IMR-90 (cell line): ENCODE measurements at regions not wholly inside any gene's neighbourhood (a gene's known extent, or its start where the extent isn't known, plus 50 kb on each side); places are given as distances from the start of the nearest gene placed in this dataset.

Experiments used
- ATAC-seq: fragments of 200-7000 bp; cut with Tn5 transposase; 2 replicates; pipeline ENCODE4 v1.9.1; 2020; ENCODE audit warnings: low read depth, mild to moderate bottlenecking, moderate library complexity
- BruUV-seq: library from RNA; stranded (reverse); fragments of 400-500 nt; replicated peaks from 2 replicates; lab custom pipeline; 2021; lab: Mats Ljungman, UMichigan
- CTCF ChIA-PET: fragments of 300-600 bp; formaldehyde crosslinking; extraction: SDS; loops from one replicate; lab custom pipeline; 2021; ENCODE audit warnings: antibody characterized with exemption; lab: Yijun Ruan, JAX
- POLR2A ChIA-PET: fragments of 300-600 bp; sonication (Branson Sonifier 250); formaldehyde crosslinking; loops from one replicate; lab custom pipeline; 2022; ENCODE audit warnings: antibody characterized with exemption; ENCODE audit not compliant: unreplicated experiment; lab: Charles Lee
- DNase-seq: peaks from one replicate; pipeline ENCODE4 v3.0.0; 2013
- H2AFZ ChIP-seq: replicated peaks from 2 replicates; pipeline ENCODE3; 2013; ENCODE audit warnings: low read length, mild to moderate bottlenecking; ENCODE audit not compliant: poor library complexity
- H2AK5ac ChIP-seq: 2 replicates; pipeline ENCODE4 v1.6.1; 2013; ENCODE audit warnings: low read depth, low read length, inconsistent platforms
- H2AK9ac ChIP-seq: replicated peaks from 2 replicates; pipeline ENCODE3; 2013; ENCODE audit warnings: mild to moderate bottlenecking, low read depth, low read length, moderate library complexity; ENCODE audit not compliant: poor library complexity
- H2BK120ac ChIP-seq: 2 replicates; pipeline ENCODE4 v1.6.1; 2013; ENCODE audit warnings: low read depth, low read length, inconsistent platforms
- H2BK15ac ChIP-seq: 3 replicates; pipeline ENCODE4 v1.6.1; 2013; ENCODE audit warnings: low read depth, low read length, inconsistent platforms
- H2BK20ac ChIP-seq: 2 replicates; pipeline ENCODE4 v1.6.1; 2013; ENCODE audit warnings: low read depth, mild to moderate bottlenecking, inconsistent platforms, low read length, moderate library complexity
- H2BK5ac ChIP-seq: 2 replicates; pipeline ENCODE4 v1.6.1; 2013; ENCODE audit warnings: mild to moderate bottlenecking, low read depth, low read length, inconsistent platforms; ENCODE audit not compliant: poor library complexity, severe bottlenecking
- H3K14ac ChIP-seq: replicated peaks from 2 replicates; pipeline ENCODE4 v1.6.1; 2013; ENCODE audit warnings: low read depth, low read length, inconsistent platforms
- H3K18ac ChIP-seq: 2 replicates; pipeline ENCODE4 v1.6.1; 2013; ENCODE audit warnings: low read depth, low read length, control low read depth
- H3K23ac ChIP-seq: 2 replicates; pipeline ENCODE4 v1.6.1; 2013; ENCODE audit warnings: low read depth, low read length, inconsistent platforms
- H3K27ac ChIP-seq: 2 replicates; pipeline ENCODE4 v1.5.1; 2013; ENCODE audit warnings: mild to moderate bottlenecking, control low read depth, low read length; ENCODE audit not compliant: insufficient read depth
- H3K27me3 ChIP-seq: 2 replicates; pipeline ENCODE4 v1.6.1; 2013; ENCODE audit warnings: low read length; ENCODE audit not compliant: control insufficient read depth, insufficient read depth
- H3K36me3 ChIP-seq: 2 replicates; pipeline ENCODE4 v1.6.1; 2013; ENCODE audit warnings: low read length, mixed read lengths; ENCODE audit not compliant: control insufficient read depth, insufficient read depth
- H3K4ac ChIP-seq: 2 replicates; pipeline ENCODE4 v1.6.1; 2013; ENCODE audit warnings: low read depth, low read length, inconsistent platforms
- H3K4me1 ChIP-seq: 2 replicates; pipeline ENCODE4 v1.6.1; 2013; ENCODE audit warnings: low read length, mixed read lengths; ENCODE audit not compliant: control insufficient read depth, insufficient read depth
- H3K4me2 ChIP-seq: 2 replicates; pipeline ENCODE4 v1.6.1; 2013; ENCODE audit warnings: low read depth, mild to moderate bottlenecking, control low read depth, low read length, moderate library complexity
- H3K4me3 ChIP-seq: 2 replicates; pipeline ENCODE4 v1.5.1; 2013; ENCODE audit warnings: low read depth, mild to moderate bottlenecking, control low read depth, low read length, moderate library complexity; ENCODE audit not compliant: insufficient read depth
- H3K56ac ChIP-seq: 2 replicates; pipeline ENCODE4 v1.6.1; 2013; ENCODE audit warnings: low read length, inconsistent platforms; ENCODE audit not compliant: insufficient read depth; ENCODE audit errors: extremely low read depth
- H3K79me1 ChIP-seq, 2 experiments: 2 replicates each; pipeline ENCODE4 v1.6.1; 2013; ENCODE audit warnings: low read length in 2 of 2, inconsistent platforms in 1 of 2, low read depth in 1 of 2
- H3K9ac ChIP-seq: 2 replicates; pipeline ENCODE4 v1.6.1; 2013; ENCODE audit warnings: low read depth, low read length, control low read depth
- H3K9me1 ChIP-seq: 2 replicates; pipeline ENCODE4 v1.6.1; 2013; ENCODE audit warnings: low read length, inconsistent platforms; ENCODE audit not compliant: insufficient read depth
- H3K9me3 ChIP-seq: 2 replicates; pipeline ENCODE4 v1.6.1; 2013; ENCODE audit warnings: low read length; ENCODE audit not compliant: control insufficient read depth, insufficient read depth
- H4K20me1 ChIP-seq: 2 replicates; pipeline ENCODE4 v1.6.1; 2013; ENCODE audit warnings: low read length, inconsistent platforms; ENCODE audit not compliant: insufficient read depth
- H4K5ac ChIP-seq: 2 replicates; pipeline ENCODE4 v1.6.1; 2013; ENCODE audit warnings: mild to moderate bottlenecking, low read depth, low read length, control low read depth
- H4K8ac ChIP-seq, 2 experiments: 2 replicates each; pipeline ENCODE4 v1.6.1; 2013; ENCODE audit warnings: low read depth in 2 of 2, low read length in 2 of 2, control low read depth in 1 of 2, inconsistent platforms in 1 of 2
- H4K91ac ChIP-seq: 2 replicates; pipeline ENCODE4 v1.6.1; 2013; ENCODE audit warnings: low read depth, low read length, inconsistent platforms; ENCODE audit not compliant: insufficient read depth
- ELK1 ChIP-seq: fragments of 150-350 bp; IDR thresholded peaks from 2 replicates; pipeline ENCODE4 v1.6.1; 2016; ENCODE audit warnings: low read depth, mild to moderate bottlenecking, low read length, moderate library complexity, borderline replicate concordance
- FOS ChIP-seq: fragments of 150-350 bp; IDR thresholded peaks from 2 replicates; pipeline ENCODE4 v1.6.1; 2016; ENCODE audit warnings: low read depth, low read length
- MAZ ChIP-seq: IDR thresholded peaks from 2 replicates; pipeline ENCODE4 v1.6.1; 2012; ENCODE audit warnings: low read depth, mild to moderate bottlenecking, low read length, improper control_type of control experiment, moderate library complexity, borderline replicate concordance
- RCOR1 ChIP-seq: IDR thresholded peaks from 2 replicates; pipeline ENCODE4 v1.6.1; 2012; ENCODE audit warnings: mild to moderate bottlenecking, low read length, improper control_type of control experiment; ENCODE audit not compliant: insufficient replicate concordance
- RFX5 ChIP-seq: IDR thresholded peaks from 2 replicates; pipeline ENCODE4 v1.8.0; 2012; ENCODE audit warnings: low read depth, mild to moderate bottlenecking, low read length, moderate library complexity
- SMC3 ChIP-seq: fragments of 150-350 bp; IDR thresholded peaks from 2 replicates; pipeline ENCODE4 v1.6.1; 2016; ENCODE audit warnings: low read depth, mild to moderate bottlenecking, antibody characterized with exemption, low read length, moderate library complexity
- WGBS, 2 experiments: methylation state at CpG; one replicate each; pipeline versions ENCODE4 v1.1.5 to v1.1.7; 2013; ENCODE audit warnings: missing lambda C conversion rate in 2 of 2; ENCODE audit not compliant: insufficient read length in 1 of 2; ENCODE audit errors: extremely low coverage in 2 of 2; 5-methylcytosine and 5-hydroxymethylcytosine counted together
- dilution Hi-C: fragments of 300-500 bp; cut with HindIII; formaldehyde crosslinking; loops from one replicate; pipeline ENCODE4 v1.14.3; 2018; ENCODE audit warnings: low sequenced_read_pairs; ENCODE audit not compliant: unreplicated experiment
- in situ Hi-C: fragments of 300-500 bp; cut with MboI; formaldehyde crosslinking; loops from 3 replicates; pipeline ENCODE4 v1.14.3; 2019; ENCODE audit warnings: low sequenced_read_pairs, inconsistent platforms, mixed read lengths
- intact Hi-C: fragments of 100-400 bp; cut with micrococcal nuclease; formaldehyde crosslinking; loops from 2 replicates; pipeline ENCODE4 v1.10.0; 2022

GRCh38 chr11:134957540-134958335 lies 545.7 kb upstream of the B3GAT1 start:
- POLR2A ChIA-PET = no interaction called here
- BruUV-seq = no TSS peak
- CTCF ChIA-PET = no interaction called here

More at GRCh38 chr11:134957540-134958335, 545.7 kb upstream of the B3GAT1 start:
- H3K36me3 ChIP-seq = no peaks in the 10 kb centered on the region
- no peak overlapping the region for H3K4ac ChIP-seq
- intact Hi-C loops (no loop called here), in situ Hi-C loops (no loop called here), dilution Hi-C loops (no loop called here)
- no peak for TF ChIP-seq RFX5
- no peak for TF ChIP-seq RCOR1
- TF ChIP-seq SMC3 = no peak
- no peak for TF ChIP-seq ELK1
- TF ChIP-seq FOS = no peak
- TF ChIP-seq MAZ = no peak
- H3K18ac ChIP-seq = no peak overlapping the region
- DNase-seq = no peak
- no peak overlapping the region for H3K23ac ChIP-seq
- no peak overlapping the region for H3K9ac ChIP-seq
- H3K14ac ChIP-seq = no peak overlapping the region
- H4K5ac ChIP-seq = no peak overlapping the region
- H2AK5ac ChIP-seq = no peak overlapping the region
- H3K4me3 ChIP-seq = no peak overlapping the region
- H4K91ac ChIP-seq = no peak overlapping the region
- H4K8ac ChIP-seq = no peak overlapping the region
- no peak overlapping the region for H2BK120ac ChIP-seq
- 80% methylated on average over 3 of the region's 17 CpGs; no CpG with 5 or more reads in 1 of the 2 experiments for WGBS, 2 experiments
- H4K20me1 ChIP-seq = no peaks in the 10 kb centered on the region
- H3K27ac ChIP-seq = no peak overlapping the region
- no peaks in the 10 kb centered on the region for H3K27me3 ChIP-seq
- no peaks in the 10 kb centered on the region for H3K79me1 ChIP-seq
- H2AFZ ChIP-seq = no peak overlapping the region
- H3K56ac ChIP-seq = no peak overlapping the region
- no peak overlapping the region for H2BK20ac ChIP-seq
- ATAC-seq = no peak
- no peak overlapping the region for H2BK5ac ChIP-seq
- H3K9me3 ChIP-seq = peaks cover 2% of the 10 kb centered on the region; the same call in 1 of the 2 replicates
- H3K9me1 ChIP-seq = no peaks in the 10 kb centered on the region
- no peaks in the 10 kb centered on the region for H3K4me1 ChIP-seq
- no peak overlapping the region for H3K4me2 ChIP-seq
- no peak overlapping the region for H2AK9ac ChIP-seq
- no peak overlapping the region for H2BK15ac ChIP-seq
